ENCODE measurements at regions not wholly inside any gene's neighbourhood (a gene's known extent, or its start where the extent isn't known, plus 50 kb on each side); places are given as distances from the start of the nearest gene placed in this dataset.

DNA sequence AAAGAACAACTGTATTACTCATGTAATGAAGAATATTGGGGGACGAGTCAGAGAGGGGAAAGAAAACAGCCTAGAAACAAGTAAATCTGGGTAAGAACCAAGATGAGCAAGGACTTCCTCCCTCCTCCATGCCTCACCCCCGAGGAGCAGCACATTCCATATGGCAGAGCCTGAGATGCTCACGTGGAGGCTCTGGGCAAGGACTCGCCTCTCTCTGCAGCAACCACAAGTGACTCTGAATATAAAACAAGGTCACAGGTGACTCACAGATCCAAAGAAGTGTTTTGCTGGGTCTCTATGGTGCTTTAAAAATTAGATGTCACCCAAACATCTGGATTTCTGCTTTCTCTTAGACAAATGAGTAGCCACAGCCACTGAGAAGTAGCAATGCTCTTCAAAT, 453.0 kb upstream of the SULF2 start:
- TF ChIP-seq FOXM1 (IDR thresholded peaks at IDR 0.05; ENCODE audit: borderline replicate concordance, low read depth), result no peak
- TF ChIP-seq EP300 (IDR thresholded peaks at IDR 0.05; ENCODE audit: borderline replicate concordance), result no peak
- no peak for TF ChIP-seq ZBTB7A (IDR thresholded peaks at IDR 0.05; ENCODE audit: low read depth)
- no peak for TF ChIP-seq CREB1 (IDR thresholded peaks at IDR 0.05; ENCODE audit: low read depth)
- TF ChIP-seq NFIC (IDR thresholded peaks at IDR 0.05), result no peak
- TF ChIP-seq TAF1 (IDR thresholded peaks at IDR 0.05; ENCODE audit: low read depth), result no peak
- TF ChIP-seq TCF12 (IDR thresholded peaks at IDR 0.05; ENCODE audit: low read depth), result no peak
- no peak for TF ChIP-seq RAD21 (IDR thresholded peaks at IDR 0.05; ENCODE audit: low read depth)
- TF ChIP-seq, protein P1, sequence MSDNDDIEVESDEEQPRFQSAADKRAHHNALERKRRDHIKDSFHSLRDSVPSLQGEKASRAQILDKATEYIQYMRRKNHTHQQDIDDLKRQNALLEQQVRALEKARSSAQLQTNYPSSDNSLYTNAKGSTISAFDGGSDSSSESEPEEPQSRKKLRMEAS (IDR thresholded peaks at IDR 0.05), result no peak
- TF ChIP-seq EGR1 (IDR thresholded peaks at IDR 0.05), result no peak
- TF ChIP-seq, protein P2, sequence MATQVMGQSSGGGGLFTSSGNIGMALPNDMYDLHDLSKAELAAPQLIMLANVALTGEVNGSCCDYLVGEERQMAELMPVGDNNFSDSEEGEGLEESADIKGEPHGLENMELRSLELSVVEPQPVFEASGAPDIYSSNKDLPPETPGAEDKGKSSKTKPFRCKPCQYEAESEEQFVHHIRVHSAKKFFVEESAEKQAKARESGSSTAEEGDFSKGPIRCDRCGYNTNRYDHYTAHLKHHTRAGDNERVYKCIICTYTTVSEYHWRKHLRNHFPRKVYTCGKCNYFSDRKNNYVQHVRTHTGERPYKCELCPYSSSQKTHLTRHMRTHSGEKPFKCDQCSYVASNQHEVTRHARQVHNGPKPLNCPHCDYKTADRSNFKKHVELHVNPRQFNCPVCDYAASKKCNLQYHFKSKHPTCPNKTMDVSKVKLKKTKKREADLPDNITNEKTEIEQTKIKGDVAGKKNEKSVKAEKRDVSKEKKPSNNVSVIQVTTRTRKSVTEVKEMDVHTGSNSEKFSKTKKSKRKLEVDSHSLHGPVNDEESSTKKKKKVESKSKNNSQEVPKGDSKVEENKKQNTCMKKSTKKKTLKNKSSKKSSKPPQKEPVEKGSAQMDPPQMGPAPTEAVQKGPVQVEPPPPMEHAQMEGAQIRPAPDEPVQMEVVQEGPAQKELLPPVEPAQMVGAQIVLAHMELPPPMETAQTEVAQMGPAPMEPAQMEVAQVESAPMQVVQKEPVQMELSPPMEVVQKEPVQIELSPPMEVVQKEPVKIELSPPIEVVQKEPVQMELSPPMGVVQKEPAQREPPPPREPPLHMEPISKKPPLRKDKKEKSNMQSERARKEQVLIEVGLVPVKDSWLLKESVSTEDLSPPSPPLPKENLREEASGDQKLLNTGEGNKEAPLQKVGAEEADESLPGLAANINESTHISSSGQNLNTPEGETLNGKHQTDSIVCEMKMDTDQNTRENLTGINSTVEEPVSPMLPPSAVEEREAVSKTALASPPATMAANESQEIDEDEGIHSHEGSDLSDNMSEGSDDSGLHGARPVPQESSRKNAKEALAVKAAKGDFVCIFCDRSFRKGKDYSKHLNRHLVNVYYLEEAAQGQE (IDR thresholded peaks at IDR 0.05; ENCODE audit: low read depth), result no peak
- TF ChIP-seq CEBPB (IDR thresholded peaks at IDR 0.05), result no peak
- TF ChIP-seq TEAD4 (IDR thresholded peaks at IDR 0.05), result no peak
- no peak for TF ChIP-seq YY1 (IDR thresholded peaks at IDR 0.05; ENCODE audit: low read depth)
- TF ChIP-seq, protein P3, sequence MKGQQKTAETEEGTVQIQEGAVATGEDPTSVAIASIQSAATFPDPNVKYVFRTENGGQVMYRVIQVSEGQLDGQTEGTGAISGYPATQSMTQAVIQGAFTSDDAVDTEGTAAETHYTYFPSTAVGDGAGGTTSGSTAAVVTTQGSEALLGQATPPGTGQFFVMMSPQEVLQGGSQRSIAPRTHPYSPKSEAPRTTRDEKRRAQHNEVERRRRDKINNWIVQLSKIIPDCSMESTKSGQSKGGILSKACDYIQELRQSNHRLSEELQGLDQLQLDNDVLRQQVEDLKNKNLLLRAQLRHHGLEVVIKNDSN (IDR thresholded peaks at IDR 0.05), result no peak

DNA sequence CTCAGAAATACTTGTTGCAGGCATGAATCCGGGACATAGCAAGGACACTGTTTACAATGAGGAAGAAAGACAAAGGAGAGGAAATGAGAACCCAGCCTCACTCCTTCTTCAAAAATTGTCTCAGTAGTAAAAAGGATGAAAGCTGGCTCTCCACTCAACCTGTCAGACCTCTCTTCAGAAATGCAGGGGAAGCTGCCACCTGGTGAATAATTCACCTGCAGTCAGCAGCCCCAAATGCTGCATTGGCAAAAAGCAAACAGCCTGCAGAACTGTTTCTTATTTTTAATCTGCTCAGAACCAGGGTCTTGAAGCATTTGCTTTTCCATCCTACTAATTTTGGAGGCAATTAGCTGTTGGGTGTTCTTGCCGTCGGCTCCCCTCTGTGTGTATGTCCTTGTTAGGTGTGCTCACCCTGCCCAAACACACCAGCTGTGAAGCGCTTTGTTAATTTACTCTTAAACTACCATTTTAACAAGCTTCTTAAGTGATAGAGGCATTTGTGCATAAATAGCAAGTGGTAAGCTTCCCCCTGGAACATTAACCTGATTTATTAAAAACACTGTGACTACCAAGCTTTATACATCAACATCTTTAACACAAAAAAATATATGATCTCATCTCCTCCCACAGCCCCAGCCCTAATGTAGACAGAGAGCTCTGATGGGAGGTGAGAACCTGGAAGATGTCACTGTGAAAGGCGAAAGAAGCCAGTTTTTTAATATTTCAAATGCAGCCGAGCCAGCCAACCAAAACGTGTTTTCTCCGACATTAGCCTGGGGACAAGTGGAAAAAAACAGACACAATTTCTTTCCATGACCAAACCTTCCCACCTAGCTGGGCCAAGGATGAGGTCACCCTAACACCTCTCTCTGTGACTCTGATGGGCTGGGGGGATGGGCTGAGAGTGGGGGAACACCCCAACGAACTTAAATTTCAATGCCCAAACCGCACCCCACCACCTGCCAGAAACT, 451.0 kb upstream of the SULF2 start:
- TF ChIP-seq, protein P3 (IDR thresholded peaks at IDR 0.05), result no peak
- TF ChIP-seq FOXM1 (IDR thresholded peaks at IDR 0.05; ENCODE audit: borderline replicate concordance, low read depth) (no peak), TAF1 (IDR thresholded peaks at IDR 0.05; ENCODE audit: low read depth) (no peak), TEAD4 (IDR thresholded peaks at IDR 0.05) (no peak), RAD21 (IDR thresholded peaks at IDR 0.05; ENCODE audit: low read depth) (no peak), CEBPB (IDR thresholded peaks at IDR 0.05) (no peak), YY1 (IDR thresholded peaks at IDR 0.05; ENCODE audit: low read depth) (no peak), NFIC (IDR thresholded peaks at IDR 0.05) (no peak), CREB1 (IDR thresholded peaks at IDR 0.05; ENCODE audit: low read depth) (no peak), EP300 (IDR thresholded peaks at IDR 0.05; ENCODE audit: borderline replicate concordance) (no peak), TCF12 (IDR thresholded peaks at IDR 0.05; ENCODE audit: low read depth) (no peak), EGR1 (IDR thresholded peaks at IDR 0.05) (no peak), ZBTB7A (IDR thresholded peaks at IDR 0.05; ENCODE audit: low read depth) (no peak)
- TF ChIP-seq, protein P1 (IDR thresholded peaks at IDR 0.05), result no peak
- TF ChIP-seq, protein P2 (IDR thresholded peaks at IDR 0.05; ENCODE audit: low read depth), result no peak

DNA sequence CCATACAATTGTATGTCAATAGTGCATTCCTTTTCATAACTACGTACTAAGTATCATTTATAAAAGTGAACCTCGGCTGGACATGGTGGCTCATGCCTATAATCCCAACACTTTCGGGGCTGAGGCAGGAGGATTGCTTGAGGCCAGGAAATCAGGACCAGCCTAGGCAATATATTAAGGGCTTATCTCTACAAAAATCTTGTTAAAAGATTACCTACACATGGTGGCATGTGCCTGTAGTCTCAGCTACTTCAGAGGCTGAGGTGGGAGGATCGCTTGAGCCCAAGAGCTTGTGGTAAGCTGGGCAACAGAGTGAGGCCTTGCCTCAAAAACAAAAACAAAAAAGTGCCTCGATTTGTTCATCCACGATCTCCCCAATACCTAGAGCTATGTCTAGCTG, 449.7 kb upstream of the SULF2 start:
- TF ChIP-seq CEBPB (IDR thresholded peaks at IDR 0.05) (no peak), TEAD4 (IDR thresholded peaks at IDR 0.05) (no peak), YY1 (IDR thresholded peaks at IDR 0.05; ENCODE audit: low read depth) (no peak), TCF12 (IDR thresholded peaks at IDR 0.05; ENCODE audit: low read depth) (no peak), RAD21 (IDR thresholded peaks at IDR 0.05; ENCODE audit: low read depth) (no peak), FOXM1 (IDR thresholded peaks at IDR 0.05; ENCODE audit: borderline replicate concordance, low read depth) (no peak), CREB1 (IDR thresholded peaks at IDR 0.05; ENCODE audit: low read depth) (no peak), TAF1 (IDR thresholded peaks at IDR 0.05; ENCODE audit: low read depth) (no peak), EGR1 (IDR thresholded peaks at IDR 0.05) (no peak)

DNA sequence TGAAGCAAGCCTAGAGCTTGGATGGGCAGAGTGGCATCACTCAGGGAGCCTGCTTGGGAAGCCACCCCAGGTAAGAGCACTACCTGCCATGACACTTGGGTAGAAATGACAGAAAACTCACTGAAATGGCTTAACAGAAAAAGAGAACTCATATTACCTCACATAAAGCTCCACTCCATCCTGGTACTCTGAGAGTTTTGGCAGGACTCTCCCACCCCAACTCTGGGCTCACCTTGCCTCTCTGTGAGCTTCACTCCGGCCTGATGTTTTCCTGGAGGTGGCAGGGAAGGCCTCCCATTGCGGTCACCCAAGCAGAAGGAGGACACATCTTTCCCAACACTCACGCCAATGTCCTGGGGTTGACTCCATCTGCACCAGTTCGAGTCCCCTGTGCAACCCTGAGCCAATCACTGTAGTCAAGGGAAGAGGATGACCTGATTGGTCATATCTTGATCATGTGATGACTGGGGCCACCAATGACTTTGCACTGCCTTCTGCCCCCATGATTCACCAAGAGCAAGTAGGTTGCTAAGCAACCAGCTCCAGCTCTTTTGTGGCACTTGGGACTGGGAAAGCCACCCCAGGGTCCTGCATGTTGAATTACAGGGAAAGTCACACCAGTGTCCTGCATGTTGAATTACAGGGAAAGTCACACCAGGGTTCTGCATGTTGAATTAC, 446.1 kb upstream of the SULF2 start:
- TF ChIP-seq FOXM1 (IDR thresholded peaks at IDR 0.05; ENCODE audit: borderline replicate concordance, low read depth), result no peak
- TF ChIP-seq, protein P2 (IDR thresholded peaks at IDR 0.05; ENCODE audit: low read depth), result no peak
- no peak for TF ChIP-seq CEBPB (IDR thresholded peaks at IDR 0.05)
- no peak for TF ChIP-seq YY1 (IDR thresholded peaks at IDR 0.05; ENCODE audit: low read depth)
- TF ChIP-seq TAF1 (IDR thresholded peaks at IDR 0.05; ENCODE audit: low read depth), result no peak
- TF ChIP-seq TCF12 (IDR thresholded peaks at IDR 0.05; ENCODE audit: low read depth), result no peak
- no peak for TF ChIP-seq EGR1 (IDR thresholded peaks at IDR 0.05)
- no peak for TF ChIP-seq CREB1 (IDR thresholded peaks at IDR 0.05; ENCODE audit: low read depth)
- TF ChIP-seq, protein P1 (IDR thresholded peaks at IDR 0.05), result no peak
- TF ChIP-seq, protein P3 (IDR thresholded peaks at IDR 0.05), result no peak
- no peak for TF ChIP-seq ZBTB7A (IDR thresholded peaks at IDR 0.05; ENCODE audit: low read depth)
- no peak for TF ChIP-seq TEAD4 (IDR thresholded peaks at IDR 0.05)
- TF ChIP-seq EP300 (IDR thresholded peaks at IDR 0.05; ENCODE audit: borderline replicate concordance), result no peak
- no peak for TF ChIP-seq NFIC (IDR thresholded peaks at IDR 0.05)
- TF ChIP-seq RAD21 (IDR thresholded peaks at IDR 0.05; ENCODE audit: low read depth), result no peak

Data from Ishikawa (cell line).